OCI-LY7 (cell line): ENCODE measurements at regions not wholly inside any gene's neighbourhood (a gene's known extent, or its start where the extent isn't known, plus 50 kb on each side); places are given as distances from the start of the nearest gene placed in this dataset.

Experiments used
- BruUV-seq: library from RNA; stranded (reverse); fragments of 400-500 nt; replicated peaks from 2 replicates; lab custom pipeline; 2021; lab: Mats Ljungman, UMichigan
- CTCF ChIA-PET: fragments of 300-600 bp; sonication (Branson Sonifier 250); formaldehyde crosslinking; loops from one replicate; lab custom pipeline; 2022; ENCODE audit warnings: antibody characterized with exemption; ENCODE audit not compliant: unreplicated experiment; lab: Charles Lee
- POLR2A ChIA-PET: fragments of 300-600 bp; sonication (Branson Sonifier 250); formaldehyde crosslinking; loops from one replicate; lab custom pipeline; 2022; ENCODE audit warnings: antibody characterized with exemption; lab: Charles Lee
- DNase-seq: peaks from one replicate; pipeline ENCODE4 v3.0.0-alpha.2; 2015; ENCODE audit warnings: low spot score
- H2AFZ ChIP-seq: fragments of 200-600 bp; sonication (generic), shearing (Covaris generic); 2 replicates; pipeline ENCODE4 v1.6.1; 2014; ENCODE audit warnings: mild to moderate bottlenecking, antibody characterized with exemption, low read length, moderate library complexity
- H3K27ac ChIP-seq: fragments of 200-600 bp; sonication (generic); 2 replicates; pipeline ENCODE4 v1.5.1; 2014; ENCODE audit warnings: mixed run types, low read depth, mild to moderate bottlenecking, moderate library complexity, low read length, inconsistent platforms; ENCODE audit not compliant: poor library complexity, severe bottlenecking
- H3K36me3 ChIP-seq: fragments of 200-600 bp; sonication (generic); 2 replicates; pipeline ENCODE4 v1.6.1; 2014; ENCODE audit warnings: mild to moderate bottlenecking, antibody characterized with exemption, low read length, moderate library complexity, mixed read lengths; ENCODE audit not compliant: insufficient read depth
- H3K4me1 ChIP-seq: fragments of 200-600 bp; sonication (generic); 2 replicates; pipeline ENCODE4 v1.5.1; 2014; ENCODE audit warnings: mild to moderate bottlenecking, low read length; ENCODE audit not compliant: insufficient read depth, poor library complexity, severe bottlenecking
- H3K4me2 ChIP-seq: fragments of 200-600 bp; sonication (generic); 2 replicates; pipeline ENCODE4 v1.6.1; 2014; ENCODE audit warnings: mild to moderate bottlenecking, low read length
- H3K4me3 ChIP-seq: fragments of 200-600 bp; sonication (generic); 2 replicates; pipeline ENCODE4 v1.5.1; 2014; ENCODE audit warnings: mild to moderate bottlenecking, low read depth, low read length; ENCODE audit not compliant: poor library complexity, severe bottlenecking
- H3K79me2 ChIP-seq: fragments of 200-600 bp; sonication (generic); 2 replicates; pipeline ENCODE4 v1.6.1; 2016; ENCODE audit warnings: low read depth, mild to moderate bottlenecking, low read length, moderate library complexity, mixed read lengths; ENCODE audit not compliant: insufficient read depth
- H3K9me2 ChIP-seq: fragments of 200-600 bp; sonication (generic); 2 replicates; pipeline ENCODE4 v1.6.1; 2016; ENCODE audit warnings: mild to moderate bottlenecking, low read length, mixed read lengths; ENCODE audit not compliant: insufficient read depth
- H3K9me3 ChIP-seq: fragments of 200-600 bp; sonication (generic); 2 replicates; pipeline ENCODE4 v1.6.1; 2014; ENCODE audit warnings: mild to moderate bottlenecking, mixed run types, low read length, mixed read lengths
- H4K20me1 ChIP-seq: fragments of 200-600 bp; sonication (generic); 2 replicates; pipeline ENCODE4 v1.6.1; 2014; ENCODE audit warnings: mild to moderate bottlenecking, antibody characterized with exemption, low read length, moderate library complexity, mixed read lengths; ENCODE audit not compliant: insufficient read depth
- EZH2phosphoT487 ChIP-seq: fragments of 200-600 bp; sonication (generic); IDR thresholded peaks from 2 replicates; pipeline ENCODE4 v1.6.1; 2018; ENCODE audit warnings: low read depth, borderline replicate concordance, mild to moderate bottlenecking, mixed run types, antibody characterized with exemption, low read length, moderate library complexity, mixed read lengths
- intact Hi-C: fragments of 100-400 bp; cut with micrococcal nuclease; formaldehyde crosslinking; loops from one replicate; pipeline ENCODE4 v1.10.0; 2022; ENCODE audit not compliant: unreplicated experiment
- TF ChIP-seq, protein P1 (sequence below): fragments of 200-600 bp; sonication (generic); conservative IDR thresholded peaks from 2 replicates; pipeline ENCODE4 v1.5.1; 2014; ENCODE audit warnings: mild to moderate bottlenecking, antibody characterized with exemption, low read length, moderate library complexity, mixed read lengths

DNA sequence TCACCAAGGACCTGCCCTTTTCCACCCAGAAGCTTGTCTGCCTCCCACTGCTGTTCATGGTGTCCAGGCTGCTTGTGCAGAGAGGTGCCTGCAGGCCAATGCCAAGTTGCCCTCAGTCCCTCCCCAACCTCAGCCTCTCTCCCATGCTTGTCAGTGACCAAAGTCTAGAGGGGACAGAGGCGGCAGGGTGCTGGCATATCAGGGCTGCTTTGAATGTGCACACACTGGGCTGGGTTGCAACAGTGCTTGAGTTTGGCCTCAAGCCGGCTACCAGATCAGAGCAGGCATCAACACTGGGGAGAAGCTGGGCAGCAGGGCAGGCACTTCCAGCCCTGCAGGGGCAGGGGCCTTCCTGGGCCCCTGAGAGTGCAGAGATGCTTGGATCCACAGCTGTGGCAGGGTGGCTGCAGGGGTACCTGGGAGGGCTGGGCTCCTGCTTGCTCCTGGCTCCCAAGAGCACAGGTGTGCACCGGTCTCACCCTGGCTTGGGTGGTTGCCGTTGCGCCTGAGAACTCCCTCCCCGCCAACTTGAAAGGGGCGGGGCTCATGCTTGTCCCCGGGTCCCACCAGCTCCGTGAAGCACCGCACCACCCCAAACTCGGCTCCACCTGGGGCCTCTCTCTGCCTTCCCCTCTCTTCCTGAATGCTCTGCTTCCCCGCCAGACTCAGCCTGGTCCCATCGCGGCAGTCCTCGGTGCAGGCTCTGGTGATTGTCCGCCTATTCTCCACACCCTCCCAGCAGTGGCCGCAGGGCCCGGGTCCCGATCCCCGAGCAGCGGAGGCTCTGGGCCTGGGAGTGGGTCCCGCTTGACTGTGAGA lies 1681.9 kb upstream of the ADGRL3 start:
- H3K4me3 ChIP-seq, result no peak overlapping the region
- intact Hi-C loops, result no loop called here
- no peaks in the 10 kb centered on the region for H3K4me1 ChIP-seq
- no peaks in the 10 kb centered on the region for H3K9me3 ChIP-seq
- TF ChIP-seq EZH2phosphoT487, result no peak
- TF ChIP-seq, protein P1, sequence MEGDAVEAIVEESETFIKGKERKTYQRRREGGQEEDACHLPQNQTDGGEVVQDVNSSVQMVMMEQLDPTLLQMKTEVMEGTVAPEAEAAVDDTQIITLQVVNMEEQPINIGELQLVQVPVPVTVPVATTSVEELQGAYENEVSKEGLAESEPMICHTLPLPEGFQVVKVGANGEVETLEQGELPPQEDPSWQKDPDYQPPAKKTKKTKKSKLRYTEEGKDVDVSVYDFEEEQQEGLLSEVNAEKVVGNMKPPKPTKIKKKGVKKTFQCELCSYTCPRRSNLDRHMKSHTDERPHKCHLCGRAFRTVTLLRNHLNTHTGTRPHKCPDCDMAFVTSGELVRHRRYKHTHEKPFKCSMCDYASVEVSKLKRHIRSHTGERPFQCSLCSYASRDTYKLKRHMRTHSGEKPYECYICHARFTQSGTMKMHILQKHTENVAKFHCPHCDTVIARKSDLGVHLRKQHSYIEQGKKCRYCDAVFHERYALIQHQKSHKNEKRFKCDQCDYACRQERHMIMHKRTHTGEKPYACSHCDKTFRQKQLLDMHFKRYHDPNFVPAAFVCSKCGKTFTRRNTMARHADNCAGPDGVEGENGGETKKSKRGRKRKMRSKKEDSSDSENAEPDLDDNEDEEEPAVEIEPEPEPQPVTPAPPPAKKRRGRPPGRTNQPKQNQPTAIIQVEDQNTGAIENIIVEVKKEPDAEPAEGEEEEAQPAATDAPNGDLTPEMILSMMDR, result no peak
- H2AFZ ChIP-seq, result no peak overlapping the region
- no peak for DNase-seq
- H3K4me2 ChIP-seq, result no peak overlapping the region
- H3K9me2 ChIP-seq, result no peaks in the 10 kb centered on the region
- ChIA-PET POLR2A (no interaction called here), CTCF (no interaction called here)
- no peaks in the 10 kb centered on the region for H3K36me3 ChIP-seq
- no peaks in the 10 kb centered on the region for H4K20me1 ChIP-seq
- H3K79me2 ChIP-seq, result no peaks in the 10 kb centered on the region
- no TSS peak for BruUV-seq
- H3K27ac ChIP-seq, result no peak overlapping the region

- Histone ChIP-seq H2AFZ (no peak overlapping the region), H3K9me2 (no peaks in the 10 kb centered on the region), H3K4me3 (no peak overlapping the region), H3K27ac (no peak overlapping the region), H3K4me2 (no peak overlapping the region), H4K20me1 (no peaks in the 10 kb centered on the region), H3K79me2 (no peaks in the 10 kb centered on the region), H3K4me1 (no peaks in the 10 kb centered on the region), H3K9me3 (no peaks in the 10 kb centered on the region), H3K36me3 (no peaks in the 10 kb centered on the region)
- no TSS peak for BruUV-seq
- TF ChIP-seq, protein P1, result no peak
- no peak for TF ChIP-seq EZH2phosphoT487
- POLR2A ChIA-PET, result interaction anchor here (0.7 kb wide), 1 partner anchor 1774 kb away, joined by 3 read pairs; no protein-coding TSS in a partner anchor
- CTCF ChIA-PET, result no interaction called here
- no peak for DNase-seq
- intact Hi-C loops, result no loop called here
Measured at GRCh38 chr4:59525885-59526284, 1674.2 kb upstream of the ADGRL3 start.

- Histone ChIP-seq H3K27ac (no peak overlapping the region), H3K36me3 (no peaks in the 10 kb centered on the region), H3K4me2 (no peak overlapping the region), H4K20me1 (no peaks in the 10 kb centered on the region), H3K79me2 (no peaks in the 10 kb centered on the region), H3K9me2 (no peaks in the 10 kb centered on the region), H3K9me3 (no peaks in the 10 kb centered on the region), H3K4me3 (no peak overlapping the region), H3K4me1 (no peaks in the 10 kb centered on the region), H2AFZ (no peak overlapping the region)
- intact Hi-C loops, result no loop called here
- no peak for TF ChIP-seq EZH2phosphoT487
- TF ChIP-seq, protein P1, result no peak
- POLR2A ChIA-PET, result no interaction called here
- DNase-seq, result no peak
- CTCF ChIA-PET, result no interaction called here
- no TSS peak for BruUV-seq
Measured at GRCh38 chr4:59535541-59535940, 1664.6 kb upstream of the ADGRL3 start.
